ENCODE measurements at regions not wholly inside any gene's neighbourhood (a gene's known extent, or its start where the extent isn't known, plus 50 kb on each side); places are given as distances from the start of the nearest gene placed in this dataset.

DNA sequence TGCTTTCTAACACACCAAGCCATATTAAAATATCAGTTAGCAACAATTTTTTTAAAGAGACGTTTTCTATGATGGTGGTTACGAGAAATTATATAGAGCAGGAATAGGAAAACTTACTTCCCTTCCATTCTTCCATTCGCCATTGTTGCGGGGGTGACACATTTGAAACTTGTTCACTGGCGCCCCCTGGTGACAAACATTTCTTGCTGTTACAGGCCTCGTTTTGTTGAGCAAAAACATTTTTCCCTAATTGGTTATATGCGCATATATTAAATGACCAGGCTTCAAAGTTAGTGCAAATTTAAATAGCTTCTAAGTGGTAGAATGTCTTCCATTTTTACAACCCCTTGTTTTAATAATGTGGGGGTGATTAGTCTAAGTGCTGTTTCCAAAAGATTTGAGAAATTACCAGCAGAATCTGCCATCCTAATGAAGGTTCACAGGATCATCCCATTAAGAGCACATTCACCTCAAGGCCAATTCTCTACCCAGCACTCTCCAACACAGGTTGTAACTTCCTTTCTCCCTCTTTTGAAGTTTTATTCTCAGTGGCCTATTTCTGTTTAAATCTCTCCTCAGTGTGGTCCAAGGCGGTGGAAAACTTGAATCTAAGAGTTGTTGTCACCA lies 1124.7 kb downstream of the FLRT2 start:
- DNase-seq, result no peak

DNA sequence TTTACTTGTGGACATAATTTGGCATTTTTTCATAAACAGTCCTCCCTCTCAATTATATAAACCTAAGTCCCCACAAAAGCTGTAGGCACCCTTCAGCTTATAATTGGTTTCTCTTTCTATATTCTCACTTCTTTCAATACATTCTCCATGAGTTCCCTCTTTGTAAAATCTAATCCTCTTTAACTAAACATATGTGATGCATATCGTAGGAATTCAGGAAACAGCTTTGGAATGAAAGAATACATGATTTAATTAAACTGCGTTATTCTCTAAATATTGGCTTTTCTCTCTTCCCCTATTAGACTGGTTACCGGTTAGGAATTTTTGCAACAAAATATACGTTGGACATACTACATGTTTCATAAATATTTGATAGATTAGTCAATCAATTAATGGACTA lies 1122.6 kb downstream of the FLRT2 start:
- no peak for DNase-seq

DNA sequence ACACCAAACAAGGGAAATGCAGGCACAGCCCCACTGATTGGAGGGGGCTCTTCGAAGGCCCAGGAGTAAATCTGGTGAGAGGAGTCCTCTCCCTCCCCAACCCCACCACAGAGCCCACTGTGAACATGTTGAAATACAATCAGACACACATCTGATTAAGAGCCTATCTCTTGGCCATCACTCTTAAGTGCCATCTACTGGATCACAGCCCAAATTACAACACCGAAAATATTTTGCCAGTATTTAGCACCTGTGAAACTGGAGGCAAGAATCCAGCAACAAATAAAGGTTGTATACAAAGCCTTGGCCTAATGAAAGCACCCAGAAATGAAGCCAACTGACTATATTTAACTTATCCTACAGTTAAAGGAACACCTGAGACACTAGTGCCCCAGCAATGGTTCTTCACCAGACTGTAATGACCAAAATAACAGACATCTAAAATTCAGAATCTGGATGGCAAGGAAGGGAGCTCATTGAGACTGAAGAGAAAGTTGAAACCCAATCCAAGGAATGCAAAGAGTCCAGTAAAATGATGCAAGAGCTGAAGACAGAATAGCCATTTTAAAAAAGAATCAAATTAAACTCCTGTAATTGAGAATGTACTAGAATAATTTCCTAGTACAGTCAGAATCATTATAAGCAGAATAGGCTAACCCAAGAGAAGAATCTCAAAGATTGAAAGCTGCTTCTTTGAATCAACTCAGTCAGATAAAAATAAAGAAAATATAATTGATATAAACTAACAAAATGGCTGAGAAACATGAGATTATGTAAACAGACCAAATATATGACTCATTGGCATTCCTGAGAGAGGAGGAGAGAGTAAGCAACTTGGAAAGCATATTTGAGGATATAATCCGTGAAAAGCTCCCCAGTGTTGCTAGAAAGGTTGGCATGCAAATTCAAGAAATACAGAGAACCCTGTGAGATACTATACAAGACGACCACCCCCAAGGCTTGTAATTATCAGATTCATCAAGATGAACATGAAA lies 1117.0 kb downstream of the FLRT2 start:
- no peak for DNase-seq

DNA sequence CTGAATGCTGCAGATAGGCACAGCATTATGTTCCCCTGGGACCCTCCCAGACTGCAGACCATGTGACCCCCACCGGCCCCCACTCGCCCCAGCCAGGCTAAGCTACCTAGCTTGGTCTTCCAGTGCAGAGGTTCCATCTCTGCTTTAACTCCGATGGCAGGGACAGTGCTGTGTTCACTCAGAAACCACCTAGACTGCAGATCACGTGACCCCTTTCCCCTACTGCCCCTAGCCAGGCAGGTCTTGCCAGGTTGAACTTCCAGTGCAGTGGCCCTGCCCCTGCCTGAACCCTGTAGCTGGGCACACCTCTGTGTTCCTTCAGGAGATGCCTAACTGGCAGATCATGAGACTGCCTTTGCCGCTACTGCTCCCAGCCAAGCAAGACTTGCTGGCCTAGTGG lies 1116.2 kb downstream of the FLRT2 start:
- DNase-seq, result no peak

DNA sequence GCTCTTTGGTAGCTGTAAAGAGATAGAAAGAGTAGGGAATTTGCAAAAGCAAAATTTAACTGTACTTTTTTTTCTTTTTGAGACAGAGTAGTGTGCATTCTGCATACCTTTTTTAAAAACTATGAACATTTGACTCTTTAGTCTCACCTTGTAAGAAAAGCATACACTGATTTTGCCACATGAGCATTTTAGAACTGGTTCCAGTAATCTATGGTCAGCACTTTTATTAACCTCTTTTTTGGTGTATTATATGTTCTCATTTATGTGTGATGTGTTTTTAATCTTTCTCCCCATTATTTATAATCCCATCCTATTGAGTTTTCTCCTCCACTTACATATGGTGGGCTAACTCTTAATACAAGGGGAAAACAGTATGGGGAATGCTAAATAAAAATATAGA lies 1111.4 kb downstream of the FLRT2 start:
- DNase-seq, result no peak

DNA sequence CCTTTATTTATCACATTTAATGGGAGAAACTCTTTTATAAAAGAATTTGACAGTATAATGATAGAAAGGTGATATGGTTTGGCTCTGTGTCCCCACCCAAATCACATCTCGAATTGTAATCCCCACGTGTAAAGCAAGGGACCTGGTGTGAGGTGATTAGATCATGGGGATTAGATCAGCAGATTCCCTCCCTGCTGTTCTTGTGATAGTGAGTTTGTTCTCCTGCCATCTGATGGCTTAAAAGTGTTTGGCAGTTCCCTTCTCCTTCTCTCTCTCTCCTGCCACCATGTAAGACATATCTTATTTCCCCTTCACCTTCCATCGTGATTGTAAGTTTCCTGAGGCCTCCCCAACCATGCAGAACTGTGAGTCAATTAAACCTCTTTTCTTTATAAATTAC lies 1110.3 kb downstream of the FLRT2 start:
- DNase-seq, result no peak

DNA sequence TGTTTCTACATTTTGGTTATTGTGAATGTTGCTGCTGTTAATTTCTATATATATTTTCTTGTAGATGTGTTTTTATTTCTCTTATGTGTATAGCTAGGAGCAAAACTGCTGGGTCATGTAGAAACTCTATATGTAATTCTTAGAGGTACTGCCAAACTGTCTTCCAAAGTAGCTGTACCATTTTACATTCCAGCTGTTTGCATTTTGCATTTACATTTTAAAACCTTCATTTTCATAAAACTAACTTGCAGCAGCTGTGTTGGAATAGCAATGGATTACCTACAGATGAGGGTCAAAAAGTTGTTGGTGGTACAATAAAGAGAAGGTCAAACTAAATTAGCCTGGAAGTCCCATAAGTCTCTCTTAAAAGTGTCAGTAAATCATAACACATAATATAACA lies 1109.7 kb downstream of the FLRT2 start:
- DNase-seq, result no peak

DNA sequence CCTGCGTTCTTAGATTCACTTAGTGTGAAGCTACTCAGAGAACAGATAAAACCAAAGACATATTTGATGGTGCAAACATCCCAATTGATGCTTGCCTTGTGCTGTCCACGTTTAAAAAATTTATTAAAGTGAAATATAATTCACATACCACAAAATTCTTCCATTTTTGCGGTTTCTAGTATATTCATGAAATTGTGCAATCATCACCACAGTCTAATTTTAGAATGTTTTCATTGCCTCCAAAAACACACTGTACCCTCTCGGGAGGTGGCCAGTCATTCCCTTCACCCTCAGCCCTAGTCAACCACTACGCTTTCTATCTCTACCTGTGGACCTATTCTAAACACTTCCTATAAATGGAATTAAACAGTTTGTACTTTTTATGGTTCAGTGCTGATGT lies 1109.2 kb downstream of the FLRT2 start:
- DNase-seq, result no peak

DNA sequence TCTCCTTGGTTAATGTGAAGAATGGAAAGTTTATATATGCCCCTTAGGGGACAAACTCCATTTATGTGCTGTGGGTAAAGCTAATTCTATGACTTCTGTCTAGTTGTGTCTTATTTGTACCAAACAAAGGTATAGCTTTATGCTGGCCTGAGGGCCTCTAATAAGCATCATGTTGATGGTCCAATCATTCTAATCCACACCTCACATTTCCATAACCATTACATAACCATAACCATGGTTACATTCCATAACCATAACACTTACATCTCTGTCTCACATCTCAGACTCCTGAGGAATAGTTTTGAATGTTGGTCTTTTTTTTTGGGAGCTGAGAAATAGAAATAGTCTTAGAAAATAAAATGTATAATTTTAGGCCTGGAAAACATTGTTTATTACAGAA lies 1097.1 kb downstream of the FLRT2 start:
- DNase-seq, result no peak

DNA sequence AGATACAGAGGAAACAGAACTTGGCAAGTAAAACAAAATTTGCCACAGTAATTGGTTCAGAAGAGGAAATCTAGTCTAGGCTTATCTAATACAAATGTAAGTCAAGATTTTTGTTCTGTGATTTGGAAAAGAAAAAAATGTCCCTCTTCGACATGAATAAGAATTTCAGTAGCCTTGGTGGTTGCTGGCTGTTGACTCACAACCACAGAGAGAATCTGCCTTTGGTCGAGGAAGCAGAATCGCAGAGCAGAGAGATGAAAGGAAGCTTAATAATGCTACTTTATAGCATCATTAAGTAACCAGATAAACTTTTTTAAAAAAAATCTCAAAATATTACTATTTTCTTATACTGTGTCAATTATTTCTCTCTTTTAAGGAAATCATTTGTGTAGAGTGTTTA lies 1096.6 kb downstream of the FLRT2 start:
- no peak for DNase-seq

DNA sequence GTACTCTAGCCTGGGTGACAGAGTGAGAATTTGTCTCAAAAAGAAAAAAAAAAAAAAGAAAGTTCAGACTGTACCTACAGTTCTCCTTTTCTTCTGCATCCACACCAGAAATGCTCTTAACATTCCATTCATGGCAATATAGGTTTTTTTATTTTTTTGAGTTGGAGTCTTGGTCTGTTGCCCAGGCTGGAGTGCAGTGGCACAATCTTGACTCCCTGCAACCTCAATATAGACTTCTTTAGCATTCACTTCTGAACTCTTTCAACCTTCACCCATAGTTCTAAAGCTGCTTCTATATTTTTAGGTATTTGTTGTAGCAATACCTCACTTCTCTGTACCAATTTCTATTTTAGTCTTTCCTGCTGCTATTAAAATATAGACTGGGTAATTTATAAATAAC lies 1095.7 kb downstream of the FLRT2 start:
- no peak for DNase-seq

DNA sequence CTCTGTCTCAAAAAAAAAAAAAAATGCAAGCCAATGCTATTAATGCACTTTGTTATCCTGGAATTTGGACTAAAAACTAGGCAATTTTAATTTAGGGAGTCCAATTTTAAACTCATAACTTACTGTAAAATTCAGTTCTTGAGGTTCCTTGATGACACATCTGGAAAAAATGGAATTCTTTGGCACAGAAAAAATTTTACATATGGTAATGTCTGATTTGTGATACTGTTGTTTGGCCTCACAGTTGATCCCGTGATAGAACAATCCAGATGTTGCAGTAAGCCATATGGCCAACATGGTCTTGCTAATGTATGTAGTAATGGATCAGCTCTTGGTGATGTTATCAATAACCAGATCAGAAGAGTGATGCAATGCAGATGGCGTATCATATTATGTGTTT lies 1089.8 kb downstream of the FLRT2 start:
- no peak for DNase-seq

DNA sequence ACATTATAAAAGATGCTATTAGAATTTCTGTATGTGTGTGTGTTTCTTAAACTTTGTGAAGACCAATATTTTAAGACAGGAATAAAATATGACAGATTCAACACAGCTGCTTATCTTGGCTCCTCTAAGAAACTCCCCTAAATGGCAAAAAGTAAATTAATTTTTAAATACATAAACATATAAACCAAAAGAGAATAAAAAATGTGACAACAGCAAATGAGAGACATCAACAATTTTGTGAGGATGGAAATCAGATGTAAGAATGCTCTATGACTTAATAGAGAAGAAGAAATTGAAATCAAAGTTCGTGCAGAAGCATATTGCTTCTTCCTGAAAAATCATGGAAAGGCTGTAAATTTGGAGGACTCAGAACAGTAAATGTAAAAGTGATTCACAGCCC lies 1083.8 kb downstream of the FLRT2 start:
- no peak for DNase-seq

DNA sequence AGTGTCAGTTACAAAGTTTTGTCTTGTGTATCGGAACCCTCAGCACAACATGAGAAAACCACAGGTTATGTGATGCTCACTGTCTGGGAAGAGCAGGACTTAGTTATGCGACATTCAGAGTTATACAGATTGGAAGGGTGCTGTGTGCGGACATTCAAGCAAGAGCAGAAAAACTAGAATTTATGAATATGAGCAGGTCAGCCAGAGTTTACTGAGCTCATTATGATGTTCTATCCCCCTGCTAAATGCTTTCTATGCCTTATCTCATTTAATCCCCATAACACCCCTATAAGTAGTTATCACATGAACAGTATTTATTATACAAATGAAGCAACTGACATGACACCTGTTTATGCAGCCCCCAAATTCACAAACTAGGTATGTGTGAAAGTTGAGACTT lies 1083.2 kb downstream of the FLRT2 start:
- no peak for DNase-seq

DNA sequence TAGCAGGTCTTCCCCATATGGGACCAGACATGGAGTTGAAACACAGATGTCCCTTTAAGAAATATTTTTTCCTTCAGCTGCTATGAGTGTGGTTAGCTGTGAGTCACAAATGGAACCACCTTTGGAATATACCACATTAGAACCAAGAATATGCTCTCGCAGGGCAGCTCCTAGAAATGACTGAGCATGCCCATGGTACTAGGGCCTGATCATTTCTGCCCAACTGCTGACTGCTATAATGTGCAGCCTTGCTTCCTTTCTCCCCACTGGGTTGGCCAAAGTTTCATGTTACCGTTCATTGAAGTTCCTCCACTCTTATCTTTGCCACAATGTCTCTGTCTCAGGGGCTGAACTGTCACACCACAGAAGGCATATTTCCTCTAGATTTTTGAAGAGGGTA lies 1074.6 kb downstream of the FLRT2 start:
- DNase-seq, result no peak

DNA sequence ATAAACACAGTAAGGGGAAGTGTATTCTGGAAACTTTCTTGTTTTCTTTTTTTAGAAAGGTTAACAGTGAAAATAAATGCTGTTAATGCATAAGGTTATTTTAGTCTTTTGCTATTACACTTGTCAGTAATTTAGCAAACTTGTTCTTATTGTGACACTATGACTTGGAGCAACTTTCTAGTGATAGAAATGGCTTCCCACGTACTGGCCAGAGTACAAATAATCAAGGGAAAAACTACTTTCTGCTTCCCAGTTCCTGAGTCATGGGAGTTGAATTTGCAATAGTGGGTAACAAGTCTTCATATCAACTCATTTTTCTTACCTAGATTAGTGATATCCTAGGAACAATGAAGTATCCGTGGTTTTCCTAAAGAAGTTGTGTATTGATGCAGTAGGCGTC lies 1072.3 kb downstream of the FLRT2 start:
- no peak for DNase-seq

DNA sequence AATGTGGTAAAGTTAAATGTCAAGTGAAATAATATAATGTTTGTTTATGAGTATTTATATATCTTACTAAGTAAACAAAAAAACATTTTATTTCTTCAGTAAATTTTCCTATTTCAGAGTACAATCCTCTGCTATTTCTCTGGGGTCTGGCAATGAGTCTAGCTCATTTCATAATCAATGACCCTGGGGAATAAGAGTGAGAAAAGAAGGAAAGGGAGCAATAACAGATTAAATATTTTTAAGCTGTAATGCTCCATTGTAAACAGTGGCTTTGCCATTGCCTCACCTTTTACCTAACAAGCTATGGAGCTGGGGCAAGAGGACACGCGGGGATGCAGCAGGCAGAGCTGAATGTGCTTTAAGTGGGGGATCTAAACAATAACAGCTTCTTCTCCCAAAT lies 1071.9 kb downstream of the FLRT2 start:
- DNase-seq, result no peak

DNA sequence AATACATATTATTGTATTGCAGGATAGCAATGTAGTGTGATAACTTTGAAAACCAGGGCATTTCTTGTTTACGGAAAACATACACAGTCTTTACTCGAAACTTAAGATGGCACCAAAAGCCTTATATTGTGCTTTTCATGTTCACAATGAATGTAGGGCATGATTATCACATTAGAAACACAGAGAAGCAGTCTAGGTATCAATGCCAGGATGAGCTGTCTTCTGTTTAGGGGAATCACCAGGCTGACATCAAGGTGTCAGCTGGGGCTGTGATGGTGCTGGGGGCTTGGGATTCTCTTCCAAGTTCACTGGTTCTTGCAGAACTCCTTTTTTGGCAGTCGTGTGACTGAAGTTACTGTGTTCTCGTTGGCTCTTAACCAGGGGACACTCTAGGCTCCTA lies 1067.3 kb downstream of the FLRT2 start:
- no peak for DNase-seq

DNA sequence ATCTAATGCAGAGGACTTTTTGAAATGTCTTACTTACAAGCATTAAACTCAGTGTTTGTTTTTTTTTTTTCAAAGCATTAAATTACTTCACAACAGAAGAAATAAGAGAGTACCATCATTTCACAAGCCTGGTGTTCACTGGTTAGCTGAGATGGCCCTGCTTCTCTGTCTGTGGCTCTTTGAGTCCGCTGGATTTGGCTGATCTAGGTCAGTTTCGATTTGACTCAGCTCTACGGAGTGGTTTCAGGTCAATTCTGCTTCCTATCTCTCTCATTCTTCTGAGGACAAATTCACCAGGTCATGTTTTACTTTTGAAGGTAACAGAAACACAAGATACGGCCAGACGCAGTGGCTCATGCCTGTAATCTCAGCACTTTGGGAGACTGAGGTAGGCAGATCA lies 1066.1 kb downstream of the FLRT2 start:
- DNase-seq, result no peak

DNA sequence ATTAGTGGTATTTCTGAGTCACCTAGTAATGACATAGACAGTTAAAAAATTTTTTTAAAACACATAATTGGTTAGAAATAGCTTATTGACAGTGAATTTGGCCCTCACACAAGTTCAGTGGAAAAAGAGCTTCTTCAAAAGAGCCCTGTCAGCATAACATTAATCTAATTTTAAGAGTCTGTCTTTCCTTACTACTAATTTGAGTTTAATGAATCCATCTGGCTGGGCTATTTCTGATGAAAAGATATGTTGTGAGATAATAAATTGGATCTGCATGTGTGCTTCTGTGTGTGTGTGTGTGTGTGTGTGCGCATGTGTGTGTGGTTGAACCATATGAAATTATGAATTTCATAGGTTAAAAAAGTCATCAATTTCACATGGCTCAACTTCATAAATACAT lies 1045.2 kb downstream of the FLRT2 start:
- DNase-seq, result no peak

DNA sequence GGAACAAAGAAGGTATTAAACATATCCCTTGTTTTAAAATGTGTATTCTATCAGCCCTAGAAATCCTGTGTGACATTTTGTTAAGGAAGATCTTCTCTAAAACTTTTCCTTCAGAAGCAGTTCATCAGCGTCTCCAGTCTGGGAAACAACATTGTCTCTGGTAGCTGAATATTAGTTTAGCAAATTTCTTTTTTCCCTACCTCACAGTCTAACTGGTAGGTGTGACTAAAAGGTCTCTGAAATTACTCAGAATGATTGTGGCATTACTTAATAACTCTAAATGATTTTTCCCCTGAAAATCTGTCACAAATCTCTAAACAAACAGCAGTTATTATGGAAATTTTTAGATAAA lies 1044.8 kb downstream of the FLRT2 start:
- DNase-seq, result no peak

DNA sequence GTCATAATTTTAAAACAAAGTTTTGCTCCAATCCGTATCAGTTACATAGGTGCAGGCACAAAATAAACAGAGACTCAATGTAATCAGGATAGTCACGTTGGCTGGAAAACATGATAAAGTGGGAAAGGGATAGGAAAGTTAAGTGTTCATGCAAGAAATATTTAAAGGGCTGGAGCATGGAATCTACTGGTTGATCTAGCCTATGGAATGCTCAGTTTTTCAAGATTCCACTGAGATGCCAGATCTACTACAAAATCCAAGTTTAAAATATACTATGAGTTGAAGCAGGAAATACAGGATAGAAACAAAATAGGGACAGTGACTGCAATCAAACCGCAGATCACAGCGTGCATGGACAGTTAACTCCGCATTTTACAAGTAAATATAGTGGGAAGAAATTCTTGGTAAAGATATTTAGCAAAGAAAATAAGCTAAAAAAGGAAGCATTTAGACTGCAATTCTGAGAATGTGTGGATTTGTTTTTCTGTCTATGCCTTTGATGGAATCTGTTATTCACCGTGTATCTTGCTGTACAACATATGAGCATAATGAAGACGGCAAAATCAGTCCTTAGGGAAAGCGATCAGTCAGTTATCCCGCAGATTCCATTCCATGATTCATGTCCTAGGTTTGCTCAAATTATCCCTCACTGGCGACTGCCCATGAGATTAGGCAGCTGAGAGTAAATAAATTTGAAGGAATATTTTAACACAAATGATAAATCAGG lies 1044.3 kb downstream of the FLRT2 start:
- DNase-seq, result no peak

DNA sequence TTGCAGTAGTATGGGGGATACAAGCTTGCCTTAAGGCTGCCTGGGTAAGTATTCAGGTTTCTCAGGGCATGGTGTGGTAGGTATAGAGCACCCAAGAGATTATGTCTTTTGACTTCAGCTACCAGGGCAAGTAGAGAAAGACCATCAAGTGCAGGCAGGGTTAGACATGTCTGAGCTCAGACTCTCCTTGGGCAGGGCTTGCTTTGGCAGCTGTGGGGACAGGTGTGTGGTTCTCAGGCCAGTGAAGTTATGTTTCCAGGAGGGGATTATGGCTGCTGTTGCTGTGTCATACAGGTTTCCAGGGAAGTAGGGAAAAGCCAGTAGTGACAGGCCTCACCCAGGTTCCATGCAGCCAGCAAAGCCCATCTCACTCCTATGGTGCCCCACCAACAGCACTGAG lies 1040.4 kb downstream of the FLRT2 start:
- no peak for DNase-seq

DNA sequence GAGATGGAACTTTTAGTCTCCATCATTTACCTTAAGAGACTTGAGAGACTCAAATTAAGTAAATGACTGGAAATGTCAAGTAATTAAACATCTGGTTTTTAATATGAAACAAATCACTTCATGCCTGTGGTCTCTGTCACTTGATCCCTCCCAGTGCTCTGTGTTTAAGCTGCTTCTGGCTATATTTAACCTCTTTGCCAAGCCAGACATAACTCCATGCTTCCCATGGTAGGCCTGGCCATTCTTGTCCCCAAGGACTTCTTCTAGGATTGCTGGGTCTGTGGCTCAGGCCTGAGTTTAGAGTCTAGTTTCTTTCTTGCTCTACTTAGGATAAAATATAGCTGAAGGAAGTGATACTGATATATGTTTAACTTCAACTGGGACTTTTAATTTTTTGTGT lies 1013.6 kb downstream of the FLRT2 start:
- no peak for DNase-seq

Measured in activated naive CD4-positive, alpha-beta T cell treated with anti-CD3 and anti-CD28 coated beads, Interleukin-2, amount 50 U/mL, for 16 hours (primary cell).